ENCODE measurements at regions not wholly inside any gene's neighbourhood (a gene's known extent, or its start where the extent isn't known, plus 50 kb on each side); places are given as distances from the start of the nearest gene placed in this dataset.
"Not testable (repeated sequence)": the region's sequence is repeated elsewhere in the genome, so short reads cannot be mapped to it uniquely, and the experiment has no call there.

DNA sequence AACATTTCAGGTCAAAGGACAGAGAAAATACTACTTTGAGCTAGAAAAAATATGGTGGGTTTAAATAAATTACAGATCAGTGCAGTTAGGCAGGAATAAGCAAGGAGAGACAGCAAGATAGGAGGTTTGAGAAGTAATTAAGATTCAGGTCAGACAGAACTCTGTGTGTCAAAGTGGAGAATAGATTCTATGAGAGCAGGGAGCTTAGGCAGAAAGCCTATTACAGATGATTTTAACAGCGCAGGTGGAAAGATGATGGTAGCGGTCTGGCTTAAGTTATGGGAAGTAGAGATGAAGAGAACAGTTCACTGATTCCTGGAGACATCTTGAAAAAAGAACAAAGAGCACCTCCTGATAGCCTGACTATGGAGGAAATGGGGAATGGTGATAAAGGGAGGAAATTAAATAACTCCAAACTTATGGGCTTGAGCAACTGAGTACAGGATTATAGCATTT is 106.0 kb downstream of the APIP start:
- Histone ChIP-seq H3K27me3 (ENCODE audit: low read depth) (no peaks in the 10 kb centered on the region), H3K4me1 (no peaks in the 10 kb centered on the region), H3K36me3 (replicated peaks) (no peaks in the 10 kb centered on the region), H3K9me3 (no peaks in the 10 kb centered on the region; the same call in 1 of the 2 replicates), H3K4me3 (no peak overlapping the region)
- no peak for DNase-seq (ENCODE audit: low spot score in 2 of 2)
- in situ Hi-C loops (cut with MboI; ENCODE audit: low sequenced_read_pairs) = no loop called here

DNA sequence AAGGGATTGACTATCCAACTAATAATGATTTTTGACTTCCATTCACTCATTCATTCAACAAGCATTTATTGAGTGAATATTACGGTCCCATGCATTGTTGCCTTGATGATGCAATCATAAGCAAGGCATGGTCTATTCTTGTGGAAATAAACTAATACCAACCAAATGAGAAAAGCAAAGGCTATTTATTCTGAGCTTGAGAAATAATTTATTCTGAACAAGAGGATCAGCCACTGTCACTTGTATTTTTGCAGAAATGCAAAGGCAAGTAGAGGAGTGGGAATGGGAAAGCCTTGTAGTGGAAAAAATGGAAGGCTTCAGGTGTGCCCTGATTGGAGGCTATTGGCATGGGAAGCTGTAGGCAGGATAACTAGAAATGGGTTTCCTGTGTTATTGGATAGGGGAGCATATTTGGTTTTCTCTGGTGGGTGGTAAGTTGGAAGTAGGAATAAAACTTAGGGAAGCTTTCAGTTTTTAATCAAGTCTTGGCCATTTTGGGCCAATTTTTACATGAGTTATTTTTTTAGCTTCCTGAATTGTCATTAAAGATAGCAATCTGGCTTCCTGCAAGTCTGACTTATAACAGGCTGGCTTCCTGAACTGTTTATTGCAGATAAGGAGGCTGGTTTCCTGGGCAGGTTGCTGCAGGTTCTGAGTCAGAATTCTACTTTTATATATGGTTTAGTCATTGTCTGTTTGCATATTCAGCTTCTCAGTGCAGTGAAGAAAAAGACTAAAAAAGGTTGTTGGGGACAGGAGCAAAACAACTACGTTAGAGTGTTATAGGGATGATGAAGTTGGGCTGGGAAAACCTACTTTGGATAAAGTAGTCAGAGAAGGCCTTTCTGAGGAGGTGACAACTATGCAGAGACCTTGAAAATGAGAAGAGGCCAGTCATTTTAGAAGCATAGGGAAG is 106.7 kb downstream of the APIP start:
- H3K9me3 ChIP-seq = no peaks in the 10 kb centered on the region; the same call in 1 of the 2 replicates
- DNase-seq (ENCODE audit: low spot score in 2 of 2) = no peak
- no peaks in the 10 kb centered on the region for H3K36me3 ChIP-seq (replicated peaks)
- H3K4me1 ChIP-seq = no peaks in the 10 kb centered on the region
- no peaks in the 10 kb centered on the region for H3K27me3 ChIP-seq (ENCODE audit: low read depth)
- in situ Hi-C loops (cut with MboI; ENCODE audit: low sequenced_read_pairs) = no loop called here
- no peak overlapping the region for H3K4me3 ChIP-seq

DNA sequence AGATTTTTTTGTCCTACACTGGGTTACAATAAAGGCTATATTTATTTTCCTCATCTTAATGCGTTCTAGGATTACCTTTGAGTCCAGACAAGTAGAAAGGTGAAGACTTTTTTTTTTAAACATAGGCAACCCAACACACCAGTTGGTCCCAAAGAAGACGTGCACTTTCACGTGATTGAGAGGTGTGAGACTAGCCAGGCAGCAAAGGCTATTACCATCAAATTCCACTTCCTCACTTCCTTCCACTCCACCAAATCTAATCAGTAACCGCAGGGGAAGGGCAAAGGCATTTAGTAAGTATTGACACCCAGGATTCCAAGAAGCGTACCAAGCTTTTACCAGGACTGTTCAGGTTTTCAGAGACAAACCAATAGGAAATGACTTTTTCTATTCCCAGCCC is 109.3 kb downstream of the APIP start:
- in situ Hi-C loops (cut with MboI; ENCODE audit: low sequenced_read_pairs) = no loop called here

DNA sequence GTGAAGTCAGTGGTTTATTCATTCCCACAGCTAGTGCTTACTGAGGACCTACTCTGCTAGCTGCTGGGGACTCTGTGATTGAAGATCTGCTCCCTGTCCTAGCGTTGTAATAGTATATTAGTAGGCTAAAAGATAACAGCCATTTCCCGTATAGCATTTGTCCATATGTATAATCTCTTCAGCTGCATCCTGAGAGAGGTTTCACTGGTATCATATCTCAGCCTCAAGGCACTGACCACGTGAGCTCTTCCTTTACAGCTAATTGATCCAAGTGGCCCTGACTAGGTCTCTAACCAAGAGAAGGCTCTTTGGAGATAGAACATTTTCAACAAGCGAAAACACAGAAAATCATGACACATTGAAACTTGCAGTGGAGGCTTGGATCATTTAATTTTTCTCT is 110.2 kb downstream of the APIP start:
- Histone ChIP-seq H3K36me3 (replicated peaks) (no peaks in the 10 kb centered on the region), H3K4me1 (no peaks in the 10 kb centered on the region), H3K27me3 (ENCODE audit: low read depth) (no peaks in the 10 kb centered on the region), H3K4me3 (no peak overlapping the region), H3K9me3 (no peaks in the 10 kb centered on the region)
- DNase-seq (ENCODE audit: low spot score in 2 of 2) = no peak
- in situ Hi-C loops (cut with MboI; ENCODE audit: low sequenced_read_pairs) = no loop called here

More for the DNA sequence above, 109.3 kb downstream of the APIP start:
- Histone ChIP-seq H3K9me3 (no peaks in the 10 kb centered on the region), H3K27me3 (ENCODE audit: low read depth) (no peaks in the 10 kb centered on the region), H3K4me3 (no peak overlapping the region), H3K4me1 (no peaks in the 10 kb centered on the region), H3K36me3 (replicated peaks) (no peaks in the 10 kb centered on the region)
- no peak for DNase-seq (ENCODE audit: low spot score in 2 of 2)

DNA sequence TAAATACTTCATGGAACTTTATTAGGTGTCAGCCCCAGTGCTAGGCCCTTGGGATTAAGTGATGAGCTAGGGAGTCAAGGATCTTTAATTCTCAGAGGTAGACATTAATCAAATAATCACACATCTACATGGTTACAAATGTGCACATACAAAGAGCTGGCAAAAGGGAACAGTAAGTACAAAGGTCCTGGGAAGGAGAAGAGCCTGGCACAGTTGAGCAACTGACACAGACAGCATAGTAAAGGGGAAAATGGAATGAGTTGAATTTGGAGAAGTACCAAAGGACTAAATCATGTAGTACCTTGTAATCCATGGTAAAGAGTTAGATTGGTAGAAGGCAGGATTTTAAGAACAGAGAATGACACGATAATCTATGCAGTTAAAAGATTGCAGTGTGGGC is 116.3 kb downstream of the APIP start:
- in situ Hi-C loops (cut with MboI; ENCODE audit: low sequenced_read_pairs) = no loop called here
- H3K27me3 ChIP-seq (ENCODE audit: low read depth) = no peaks in the 10 kb centered on the region
- 0 out of 2 replicates have a peak, but pooled peaks cover 2% of the 10 kb centered on the region for H3K9me3 ChIP-seq
- DNase-seq (ENCODE audit: low spot score in 2 of 2) = no peak
- no peaks in the 10 kb centered on the region for H3K4me1 ChIP-seq
- H3K4me3 ChIP-seq = no peak overlapping the region
- no peaks in the 10 kb centered on the region for H3K36me3 ChIP-seq (replicated peaks)

DNA sequence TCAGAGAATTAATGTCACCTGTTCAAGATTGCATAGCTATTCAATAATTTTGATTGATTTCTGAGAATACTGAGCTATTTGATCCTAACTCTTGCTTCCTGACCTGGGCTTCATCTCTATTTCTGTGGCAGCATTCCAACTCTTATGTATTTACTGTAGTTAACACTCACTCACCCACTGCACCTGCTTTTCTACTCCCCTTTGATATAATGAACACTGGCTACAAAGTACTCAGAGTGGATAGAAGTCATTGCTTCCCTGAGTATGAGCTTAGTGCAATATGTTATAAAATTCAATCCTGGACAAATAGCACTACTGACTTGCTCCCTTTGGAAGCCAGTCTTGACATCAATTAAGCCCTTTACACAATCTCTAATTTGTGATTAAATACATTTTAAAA is 117.2 kb downstream of the APIP start:
- Histone ChIP-seq H3K4me1 (no peaks in the 10 kb centered on the region), H3K9me3 (0 out of 2 replicates have a peak, but pooled peaks cover 2% of the 10 kb centered on the region), H3K36me3 (replicated peaks) (no peaks in the 10 kb centered on the region), H3K4me3 (no peak overlapping the region), H3K27me3 (ENCODE audit: low read depth) (no peaks in the 10 kb centered on the region)
- no peak for DNase-seq (ENCODE audit: low spot score in 2 of 2)
- in situ Hi-C loops (cut with MboI; ENCODE audit: low sequenced_read_pairs) = no loop called here

DNA sequence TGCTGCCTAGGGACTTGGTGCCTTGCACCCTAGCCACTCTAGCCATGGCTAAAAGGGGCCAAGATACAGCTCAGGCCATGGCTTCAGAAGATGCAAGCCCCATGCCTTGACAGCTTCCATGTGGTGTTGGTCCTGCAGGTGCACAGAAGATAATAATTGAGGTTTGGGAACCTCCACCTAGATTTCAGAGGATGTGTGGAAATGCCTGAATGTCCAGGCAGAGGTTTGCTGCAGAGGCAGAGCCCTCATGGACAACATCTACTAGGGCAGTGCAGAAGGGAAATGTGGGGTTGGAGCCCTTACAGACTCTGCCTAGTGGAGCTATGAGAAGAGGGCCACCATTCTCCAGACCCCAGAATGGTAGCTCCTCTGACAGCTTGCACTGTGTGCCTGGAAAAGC is 118.7 kb downstream of the APIP start:
- H3K4me3 ChIP-seq; DNase-seq (ENCODE audit: low spot score in 2 of 2); in situ Hi-C loops (cut with MboI; ENCODE audit: low sequenced_read_pairs); H3K9me3 ChIP-seq; H3K4me1 ChIP-seq; H3K36me3 ChIP-seq (replicated peaks); H3K27me3 ChIP-seq (ENCODE audit: low read depth): not testable (repeated sequence)

DNA sequence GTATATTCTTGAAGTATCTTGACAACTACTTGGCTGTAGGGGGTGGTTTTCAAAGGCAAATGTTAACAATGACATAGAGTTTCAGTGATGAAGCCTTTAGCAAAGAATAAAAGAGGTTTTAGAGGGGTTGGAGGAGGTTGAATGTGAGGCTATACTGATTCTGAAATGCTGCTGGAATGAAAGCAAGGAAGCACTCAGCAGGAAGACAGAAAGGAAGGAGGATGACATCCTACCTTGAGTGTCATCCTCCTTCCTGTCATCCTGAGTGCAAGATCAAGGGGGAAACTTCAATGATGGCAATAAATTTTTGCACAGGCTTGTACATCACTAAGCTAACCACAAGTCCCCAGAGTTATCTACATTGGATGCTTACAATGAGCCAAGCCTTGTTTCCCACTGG is 120.5 kb downstream of the APIP start:
- Histone ChIP-seq H3K9me3 (0 out of 2 replicates have a peak, but pooled peaks cover 2% of the 10 kb centered on the region), H3K27me3 (ENCODE audit: low read depth) (no peaks in the 10 kb centered on the region), H3K4me3 (no peak overlapping the region), H3K36me3 (replicated peaks) (no peaks in the 10 kb centered on the region), H3K4me1 (peaks cover 6% of the 10 kb centered on the region)
- in situ Hi-C loops (cut with MboI; ENCODE audit: low sequenced_read_pairs) = no loop called here
- DNase-seq (ENCODE audit: low spot score in 2 of 2) = no peak

DNA sequence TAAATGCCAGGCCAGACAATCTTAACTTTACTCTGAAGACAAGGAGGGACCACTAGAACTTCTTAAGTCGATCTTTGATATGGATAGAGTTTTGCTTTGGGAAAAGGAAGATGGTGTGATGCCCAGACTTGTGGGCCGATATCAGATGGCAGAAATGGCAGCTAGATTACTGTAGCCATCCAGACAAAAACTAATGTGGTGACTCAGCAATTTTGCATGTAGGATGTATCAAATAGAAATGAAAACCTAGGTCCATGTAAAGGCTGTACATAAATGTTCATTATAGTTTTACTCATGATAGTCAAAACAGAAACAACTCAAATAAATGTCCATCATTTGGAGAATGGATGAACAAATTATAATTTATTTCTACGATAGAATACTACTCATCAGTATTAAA is 121.5 kb downstream of the APIP start:
- H3K4me1 ChIP-seq = peaks cover 6% of the 10 kb centered on the region
- no peaks in the 10 kb centered on the region for H3K36me3 ChIP-seq (replicated peaks)
- no peaks in the 10 kb centered on the region for H3K27me3 ChIP-seq (ENCODE audit: low read depth)
- no peak overlapping the region for H3K4me3 ChIP-seq
- in situ Hi-C loops (cut with MboI; ENCODE audit: low sequenced_read_pairs) = no loop called here
- DNase-seq (ENCODE audit: low spot score in 2 of 2) = no peak
- 0 out of 2 replicates have a peak, but pooled peaks cover 2% of the 10 kb centered on the region for H3K9me3 ChIP-seq

DNA sequence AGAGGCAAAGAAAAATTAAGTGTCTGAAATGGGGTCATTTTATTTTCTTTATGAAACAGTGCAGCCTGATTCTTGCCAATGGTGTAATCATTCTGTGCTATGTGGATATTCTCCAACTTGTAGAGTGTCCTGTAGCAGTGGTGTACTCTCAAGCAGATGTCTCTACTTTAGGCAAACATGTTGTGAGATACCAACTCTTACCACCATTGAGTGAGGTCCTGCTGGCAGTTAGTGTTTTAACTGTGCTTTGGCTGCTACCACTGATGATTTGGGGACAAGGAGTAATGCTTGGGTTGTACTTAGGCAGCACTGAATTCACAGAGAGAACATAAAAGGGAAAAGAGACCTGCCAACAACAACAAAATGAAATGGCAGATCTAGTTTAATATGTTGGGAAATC is 122.5 kb downstream of the APIP start:
- no peaks in the 10 kb centered on the region for H3K27me3 ChIP-seq (ENCODE audit: low read depth)
- DNase-seq (ENCODE audit: low spot score in 2 of 2) = no peak
- in situ Hi-C loops (cut with MboI; ENCODE audit: low sequenced_read_pairs) = no loop called here
- no peaks in the 10 kb centered on the region for H3K36me3 ChIP-seq (replicated peaks)
- 0 out of 2 replicates have a peak, but pooled peaks cover 2% of the 10 kb centered on the region for H3K9me3 ChIP-seq
- no peak overlapping the region for H3K4me3 ChIP-seq
- peaks cover 6% of the 10 kb centered on the region for H3K4me1 ChIP-seq

DNA sequence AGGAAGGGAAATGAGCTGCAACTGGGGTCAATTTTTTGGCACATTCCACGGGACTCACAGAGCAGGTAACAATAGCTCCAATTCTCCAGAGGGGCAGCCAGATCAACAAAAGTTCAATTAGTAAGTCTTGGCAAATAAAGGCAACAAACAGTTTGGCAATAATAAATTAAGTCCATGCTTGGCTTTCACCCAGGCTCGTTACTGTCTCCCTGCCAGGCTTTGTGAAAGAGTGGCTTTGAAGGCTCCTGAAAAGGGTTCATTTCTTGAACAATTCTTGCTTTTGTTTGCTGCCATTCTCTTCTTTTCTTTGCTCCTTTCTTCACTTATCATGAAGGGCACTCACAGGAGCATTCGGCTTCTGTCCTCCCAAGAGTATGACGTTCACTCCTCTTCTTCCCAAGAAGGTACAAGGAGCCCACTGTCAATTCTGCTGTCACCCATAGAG is 123.3 kb downstream of the APIP start:
- no peaks in the 10 kb centered on the region for H3K36me3 ChIP-seq (replicated peaks)
- peak; percentile 31 to 59 for DNase-seq (ENCODE audit: low spot score in 2 of 2)
- in situ Hi-C loops (cut with MboI; ENCODE audit: low sequenced_read_pairs) = no loop called here

DNA sequence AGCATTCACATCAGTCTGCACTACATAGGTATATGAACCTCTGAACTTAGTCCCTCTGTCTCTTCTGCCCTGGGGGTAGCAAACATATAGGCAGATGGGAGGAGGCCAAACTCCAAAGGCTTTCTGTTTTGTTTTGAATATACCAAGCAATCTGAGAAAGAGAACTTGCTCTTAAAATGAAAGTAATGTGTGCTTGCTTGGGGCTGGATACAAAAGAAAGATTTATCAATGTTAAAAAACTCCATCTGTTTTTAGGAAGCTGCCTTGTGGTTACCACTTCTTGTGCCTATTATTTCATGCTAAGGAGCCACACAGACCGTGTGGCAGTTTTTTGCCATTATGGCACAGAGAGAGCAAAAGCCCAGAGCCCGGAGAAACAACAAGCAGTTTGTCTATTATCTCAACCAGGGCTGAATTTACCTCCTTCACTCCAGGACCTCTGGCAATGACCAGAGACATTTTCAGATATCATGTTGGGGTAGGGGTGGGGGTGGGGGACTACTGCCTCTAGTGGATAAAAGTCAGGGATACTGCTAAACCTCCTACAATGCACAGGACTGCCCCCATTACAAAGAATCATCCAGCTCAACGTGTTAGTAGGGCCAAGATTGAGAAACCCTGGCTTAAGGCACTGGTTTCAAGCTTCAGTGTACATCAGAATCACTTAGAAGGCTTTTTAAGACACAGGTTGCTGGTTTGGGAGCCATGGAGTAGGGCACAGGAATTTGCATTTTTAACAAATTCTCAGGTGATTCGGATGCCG is 124.2 kb downstream of the APIP start:
- in situ Hi-C loops (cut with MboI; ENCODE audit: low sequenced_read_pairs) = no loop called here

More for the DNA sequence above, 123.3 kb downstream of the APIP start:
- H3K27me3 ChIP-seq (ENCODE audit: low read depth) = no peaks in the 10 kb centered on the region
- no peak overlapping the region for H3K4me3 ChIP-seq
- peaks cover 6% of the 10 kb centered on the region for H3K4me1 ChIP-seq
- 0 out of 2 replicates have a peak, but pooled peaks cover 2% of the 10 kb centered on the region for H3K9me3 ChIP-seq

DNA sequence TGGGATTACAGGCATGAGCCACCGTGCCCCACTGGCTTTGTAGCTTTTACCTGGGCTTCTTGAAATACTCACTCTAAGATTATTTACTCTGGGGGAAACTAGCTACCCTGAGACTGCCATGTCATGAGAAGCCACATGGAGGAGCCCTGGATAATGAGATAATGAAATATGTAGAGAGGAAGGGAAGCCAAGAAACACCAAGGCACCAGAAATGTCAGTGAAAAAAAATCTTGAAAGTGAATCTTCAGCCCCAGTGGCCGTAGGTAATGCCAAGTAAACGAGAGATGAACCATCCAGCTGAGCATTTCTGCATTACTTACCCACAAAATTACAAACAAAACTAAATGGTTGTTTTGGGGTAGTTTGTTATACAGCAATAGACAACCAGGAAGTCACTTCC is 125.6 kb downstream of the APIP start:
- Histone ChIP-seq H3K27me3 (ENCODE audit: low read depth) (no peaks in the 10 kb centered on the region), H3K4me3 (no peak overlapping the region), H3K36me3 (replicated peaks) (no peaks in the 10 kb centered on the region), H3K9me3 (no peaks in the 10 kb centered on the region), H3K4me1 (peaks cover 6% of the 10 kb centered on the region)
- DNase-seq (ENCODE audit: low spot score in 2 of 2) = no peak
- in situ Hi-C loops (cut with MboI; ENCODE audit: low sequenced_read_pairs) = no loop called here

More for the DNA sequence above, 124.2 kb downstream of the APIP start:
- DNase-seq (ENCODE audit: low spot score in 2 of 2) = no peak
- no peak overlapping the region for H3K4me3 ChIP-seq
- H3K9me3 ChIP-seq = no peaks in the 10 kb centered on the region
- H3K4me1 ChIP-seq = peaks cover 6% of the 10 kb centered on the region
- no peaks in the 10 kb centered on the region for H3K27me3 ChIP-seq (ENCODE audit: low read depth)
- no peaks in the 10 kb centered on the region for H3K36me3 ChIP-seq (replicated peaks)
